HG03175 (cell line): ENCODE measurements at regions not wholly inside any gene's neighbourhood (a gene's known extent, or its start where the extent isn't known, plus 50 kb on each side); places are given as distances from the start of the nearest gene placed in this dataset.

ENCODE experiments used
- ATAC-seq: cut with Tn5 transposase; IDR thresholded peaks from one replicate; pipeline ENCODE4 v1.9.1; 2021; ENCODE audit warnings: mild to moderate bottlenecking, moderate library complexity; ENCODE audit not compliant: unreplicated experiment

- no peak for ATAC-seq
These were observed 292.0 kb upstream of the PLXNA2 start for GRCh38 chr1:208536212-208536611.

GRCh38 chr1:208537198-208537597 lies 293.0 kb upstream of the PLXNA2 start:
- no peak for ATAC-seq

- ATAC-seq, result no peak
These were observed 293.9 kb upstream of the PLXNA2 start for GRCh38 chr1:208538078-208538477.

DNA sequence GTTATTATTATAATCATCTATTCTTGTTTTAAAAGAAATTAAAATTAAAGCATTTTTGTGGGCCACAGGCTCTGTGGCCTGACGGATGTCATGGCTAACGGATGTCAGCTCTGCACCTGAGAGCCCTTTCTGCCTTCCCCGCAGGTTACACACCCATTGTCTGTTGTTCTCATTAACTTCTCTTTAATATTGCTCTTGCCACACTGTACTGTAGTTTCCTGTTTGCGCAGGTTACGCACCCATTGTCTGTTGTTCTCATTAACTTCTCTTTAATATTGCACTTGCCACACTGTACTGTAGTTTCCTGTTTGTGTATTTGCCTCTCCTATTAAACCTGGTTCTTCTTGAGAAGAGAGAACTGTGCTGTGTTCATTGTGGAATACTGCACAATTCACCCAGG lies 294.4 kb upstream of the PLXNA2 start:
- no peak for ATAC-seq

GRCh38 chr1:208540724-208541123 lies 296.5 kb upstream of the PLXNA2 start:
- ATAC-seq, result no peak

- ATAC-seq, result peak; percentile 76
These were observed 297.2 kb upstream of the PLXNA2 start for GRCh38 chr1:208541225-208541855.

DNA sequence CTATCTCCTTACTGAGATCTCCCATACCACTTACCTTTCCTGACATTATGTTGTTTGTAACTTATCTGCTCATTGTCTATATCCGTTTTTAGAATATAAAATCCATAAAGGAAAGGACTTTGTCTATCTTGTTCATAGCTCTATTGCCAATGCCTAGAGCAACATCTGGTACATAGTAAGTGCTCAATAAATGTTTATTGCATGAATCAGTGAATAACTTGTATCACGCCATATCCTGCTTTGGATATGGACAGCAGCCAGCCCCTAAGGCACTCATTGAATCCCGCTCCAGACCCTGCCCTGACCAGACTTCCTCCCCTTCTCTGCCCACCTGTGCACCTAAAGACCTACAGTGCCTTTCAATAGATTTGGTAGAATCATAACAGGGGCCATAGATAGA lies 298.1 kb upstream of the PLXNA2 start:
- no peak for ATAC-seq

DNA sequence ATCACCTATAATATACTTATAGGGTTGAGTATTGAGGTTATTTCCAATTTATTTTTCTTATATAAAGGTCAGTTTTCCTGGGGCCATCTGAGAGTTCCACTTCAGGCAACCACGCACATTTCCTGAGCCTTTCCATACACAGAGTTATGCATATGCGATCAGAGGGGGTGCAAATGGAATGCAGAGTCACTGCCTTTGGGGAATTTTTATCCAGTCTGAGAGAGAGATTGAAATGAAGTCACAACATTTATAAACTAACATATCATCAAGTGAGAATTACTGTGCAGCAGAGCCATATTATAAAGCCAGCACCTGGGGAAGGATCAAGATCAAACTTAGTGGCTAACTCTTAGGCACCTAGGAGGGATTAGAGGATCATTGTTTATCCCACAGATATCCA lies 299.9 kb upstream of the PLXNA2 start:
- no peak for ATAC-seq

DNA sequence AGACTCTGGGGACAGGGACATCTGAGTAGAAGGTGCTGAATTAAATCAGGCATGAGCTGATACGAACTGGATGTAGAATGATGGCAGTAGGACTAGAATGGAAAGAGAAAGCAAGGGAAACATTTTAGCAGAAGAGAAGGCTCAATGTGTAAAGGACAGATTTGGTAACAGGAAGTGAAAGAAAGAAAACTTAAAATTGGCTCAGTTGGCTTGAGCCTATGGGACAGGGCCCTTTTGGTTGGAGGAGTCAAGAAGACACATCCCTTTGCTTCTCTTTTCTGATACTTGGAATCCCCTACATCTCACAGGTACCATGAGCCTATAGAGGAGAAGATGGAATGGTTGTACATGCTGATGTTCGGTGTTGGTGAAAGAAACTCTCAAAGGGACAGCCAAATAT lies 300.6 kb upstream of the PLXNA2 start:
- peak; percentile 50 for ATAC-seq

DNA sequence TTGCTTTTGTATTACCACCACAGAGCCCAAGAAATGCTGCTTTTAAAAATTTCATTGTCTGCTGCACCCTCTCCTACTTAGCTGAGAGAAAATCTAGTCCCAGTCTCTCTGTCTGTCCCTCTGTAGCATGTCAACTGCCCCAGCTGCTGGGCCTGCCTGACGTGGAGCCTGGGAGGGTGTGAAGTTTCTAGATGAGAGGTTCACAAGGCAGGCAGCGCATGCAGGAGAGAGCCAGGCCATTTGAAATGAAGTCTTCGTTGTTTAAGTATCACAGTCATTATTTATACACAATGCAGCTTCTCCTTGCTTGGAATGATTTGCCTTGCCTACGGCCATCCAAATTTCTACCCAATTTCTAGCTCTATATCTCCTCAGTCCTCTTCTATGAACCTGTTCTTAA lies 306.8 kb upstream of the PLXNA2 start:
- ATAC-seq, result no peak

GRCh38 chr1:208551633-208552320 lies 307.6 kb upstream of the PLXNA2 start:
- no peak for ATAC-seq

GRCh38 chr1:208552928-208553327 lies 308.7 kb upstream of the PLXNA2 start:
- ATAC-seq, result no peak

GRCh38 chr1:208556461-208556860 lies 312.3 kb upstream of the PLXNA2 start:
- ATAC-seq, result no peak

- no peak for ATAC-seq
These were observed 313.0 kb upstream of the PLXNA2 start for GRCh38 chr1:208557046-208557722.

- no peak for ATAC-seq
These were observed 313.5 kb upstream of the PLXNA2 start for GRCh38 chr1:208557723-208558094.

- ATAC-seq, result no peak
These were observed 315.6 kb upstream of the PLXNA2 start for GRCh38 chr1:208559597-208560329.

DNA sequence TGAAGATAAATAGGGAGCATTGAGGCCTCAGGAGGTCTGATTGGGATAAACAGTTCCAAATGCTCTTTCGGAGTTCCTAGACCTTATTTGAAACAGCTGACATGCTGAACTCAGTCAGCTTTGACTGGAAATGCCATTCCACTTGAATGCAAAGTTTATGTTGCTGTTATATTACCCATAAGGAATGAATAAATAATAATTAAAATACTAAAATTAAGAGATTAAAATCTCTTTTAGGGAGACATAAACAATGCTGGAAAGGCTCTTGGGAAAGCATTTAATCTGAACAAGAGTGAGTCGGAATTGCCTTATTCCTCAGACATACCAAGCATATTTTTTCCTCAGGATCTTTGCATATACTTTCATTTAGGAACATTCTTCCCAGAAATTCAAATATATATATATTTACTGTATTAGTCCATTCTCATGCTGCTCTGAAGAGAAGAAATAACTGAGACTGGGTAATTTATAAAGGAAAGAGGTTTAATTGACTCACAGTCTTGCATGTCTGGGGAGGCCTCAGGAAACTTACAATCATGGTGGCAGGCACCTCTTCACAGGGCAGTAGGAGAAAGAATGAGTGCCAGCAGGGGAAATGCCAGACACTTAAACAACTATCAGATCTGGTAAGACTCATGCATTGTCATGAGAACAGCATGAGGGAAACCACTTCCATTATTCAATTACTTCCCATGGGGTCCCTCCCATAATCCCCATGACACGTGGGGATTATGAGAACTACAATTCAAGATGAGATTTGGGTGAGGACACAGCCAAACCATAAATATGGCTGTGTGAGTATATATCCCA lies 318.2 kb upstream of the PLXNA2 start:
- ATAC-seq, result no peak

- no peak for ATAC-seq
These were observed 320.3 kb upstream of the PLXNA2 start for GRCh38 chr1:208564466-208564865.

DNA sequence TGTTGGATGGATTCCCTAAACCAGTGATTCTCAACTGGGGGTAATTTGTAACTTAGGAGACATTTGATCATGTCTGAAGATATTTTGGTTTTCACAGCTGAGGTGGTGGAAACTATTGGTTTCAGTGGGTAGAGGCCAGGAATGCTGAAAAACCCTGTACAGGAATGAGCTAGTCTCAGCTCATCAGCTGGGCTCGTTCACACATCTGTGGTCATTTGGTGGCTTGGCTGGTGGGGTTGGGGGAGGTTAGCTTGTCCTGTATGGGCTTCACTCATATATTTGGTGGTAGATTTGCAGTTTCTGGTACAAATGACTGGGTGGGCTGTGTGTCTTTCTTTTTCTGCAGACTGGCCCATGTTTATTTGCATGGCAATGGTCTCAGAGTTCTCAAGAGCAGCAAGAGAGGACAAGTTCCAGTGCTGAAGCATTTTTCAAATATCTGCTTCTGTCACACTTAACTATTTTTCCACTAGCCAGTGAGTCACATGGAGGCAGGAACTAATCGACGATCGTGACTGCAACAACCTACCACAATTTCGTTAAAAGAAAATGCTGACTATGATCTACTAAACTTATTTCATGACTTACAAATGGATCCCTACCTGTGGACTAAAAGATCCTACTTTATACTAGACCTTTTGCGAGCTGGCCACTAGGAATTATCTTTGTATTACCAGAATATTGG lies 321.7 kb upstream of the PLXNA2 start:
- no peak for ATAC-seq

DNA sequence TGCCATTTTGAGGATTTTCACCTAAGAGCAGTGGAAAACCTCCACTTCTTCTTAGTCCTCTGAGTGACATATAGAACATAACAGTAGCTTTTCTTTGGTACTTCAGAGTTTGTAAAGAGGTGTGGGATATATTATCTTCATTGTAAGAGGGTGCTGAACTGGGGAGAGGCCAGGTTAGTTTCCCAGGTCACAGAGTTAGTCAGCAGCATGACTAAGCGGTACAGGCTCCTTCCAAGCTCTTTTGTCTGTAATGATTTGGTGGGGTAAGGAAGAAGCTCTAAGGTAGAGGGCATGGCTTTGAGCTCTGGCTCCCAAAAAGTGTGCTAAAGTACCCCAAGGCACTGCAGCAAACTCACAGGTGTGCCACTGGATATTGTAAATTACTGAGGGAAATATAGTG lies 325.0 kb upstream of the PLXNA2 start:
- no peak for ATAC-seq
